ENCODE measurements at regions not wholly inside any gene's neighbourhood (a gene's known extent, or its start where the extent isn't known, plus 50 kb on each side); places are given as distances from the start of the nearest gene placed in this dataset.
"Not testable (repeated sequence)": the region's sequence is repeated elsewhere in the genome, so short reads cannot be mapped to it uniquely, and the experiment has no call there.

- no peak overlapping the region for H3K27ac ChIP-seq
- WGBS, 2 donors: 71 to 89% methylated on average over 9 to 15 of the region's 15 CpGs
- H3K4me1 ChIP-seq: no peaks in the 10 kb centered on the region
- intact Hi-C loops (cut with DNase I; ENCODE audit: low total_unique reads): no loop called here
- no peaks in the 10 kb centered on the region for H3K36me3 ChIP-seq (ENCODE audit: low read depth, missing control alignments)
- H3K4me3 ChIP-seq: no peak overlapping the region
- no peaks in the 10 kb centered on the region for H3K9me3 ChIP-seq
- peak; percentile 38 for DNase-seq
- no peaks in the 10 kb centered on the region for H3K27me3 ChIP-seq
- TF ChIP-seq POLR2A (IDR thresholded peaks at IDR 0.05) (no peak), CTCF (IDR thresholded peaks at IDR 0.05) (no peak)
Measured at GRCh38 chr2:16090650-16091575, 150.6 kb downstream of the MYCN start.

GRCh38 chr2:16089491-16089890, 149.1 kb downstream of the MYCN start:
- H3K4me1 ChIP-seq; H3K36me3 ChIP-seq (ENCODE audit: low read depth, missing control alignments); H3K9me3 ChIP-seq; H3K4me3 ChIP-seq; DNase-seq; H3K27me3 ChIP-seq; intact Hi-C loops (cut with DNase I; ENCODE audit: low total_unique reads); H3K27ac ChIP-seq: not testable (repeated sequence)
- WGBS, 2 donors: 82 to 92% methylated on average over 7 of the region's 7 CpGs

DNA sequence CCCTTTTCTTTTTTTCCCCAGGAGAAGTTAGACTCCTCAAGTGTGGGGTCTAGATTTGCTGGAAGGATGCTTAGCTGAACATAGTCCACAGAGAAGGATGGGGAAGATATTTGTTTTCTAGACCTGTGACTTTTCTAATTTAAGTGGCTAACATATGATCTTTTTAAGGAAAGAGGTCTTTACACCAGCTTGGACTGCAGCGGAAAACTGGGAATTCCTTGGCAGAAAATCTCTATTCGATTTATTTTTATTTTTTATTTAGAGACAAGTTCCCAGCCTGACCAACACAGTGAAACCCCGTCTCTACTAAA, 148.4 kb downstream of the MYCN start:
- Histone ChIP-seq H3K27me3 (no peaks in the 10 kb centered on the region), H3K27ac (no peak overlapping the region), H3K4me3 (no peak overlapping the region), H3K36me3 (ENCODE audit: low read depth, missing control alignments) (no peaks in the 10 kb centered on the region), H3K9me3 (no peaks in the 10 kb centered on the region), H3K4me1 (no peaks in the 10 kb centered on the region)
- no peak for DNase-seq
- intact Hi-C loops (cut with DNase I; ENCODE audit: low total_unique reads): no loop called here
- WGBS, 2 donors: 64 to 77% methylated on average over 3 of the region's 3 CpGs
- TF ChIP-seq POLR2A (IDR thresholded peaks at IDR 0.05) (no peak), CTCF (IDR thresholded peaks at IDR 0.05) (no peak)

- H3K27ac ChIP-seq: no peak overlapping the region
- 82 to 84% methylated on average over 10 of the region's 10 CpGs for WGBS, 2 donors
- no peaks in the 10 kb centered on the region for H3K27me3 ChIP-seq
- no peak for DNase-seq
- H3K36me3 ChIP-seq (ENCODE audit: low read depth, missing control alignments): no peaks in the 10 kb centered on the region
- no peaks in the 10 kb centered on the region for H3K9me3 ChIP-seq
- H3K4me1 ChIP-seq: no peaks in the 10 kb centered on the region
- TF ChIP-seq POLR2A (IDR thresholded peaks at IDR 0.05): no peak
- no peak for TF ChIP-seq CTCF (IDR thresholded peaks at IDR 0.05)
- intact Hi-C loops (cut with DNase I; ENCODE audit: low total_unique reads): no loop called here
- H3K4me3 ChIP-seq: no peak overlapping the region
Measured at GRCh38 chr2:16088035-16088801, 147.9 kb downstream of the MYCN start.

GRCh38 chr2:16086136-16086535, 145.8 kb downstream of the MYCN start:
- intact Hi-C loops (cut with DNase I; ENCODE audit: low total_unique reads): not testable (repeated sequence)
- WGBS, 2 donors: 91 to 93% methylated on average over 12 of the region's 12 CpGs

More at GRCh38 chr2:16086136-16086535, 145.8 kb downstream of the MYCN start:
- not testable (repeated sequence) for H3K27ac ChIP-seq; H3K27me3 ChIP-seq; H3K4me1 ChIP-seq; H3K9me3 ChIP-seq; H3K36me3 ChIP-seq (ENCODE audit: low read depth, missing control alignments); H3K4me3 ChIP-seq; DNase-seq
